Fibroblast of lung (primary cell): ENCODE measurements at regions not wholly inside any gene's neighbourhood (a gene's known extent, or its start where the extent isn't known, plus 50 kb on each side); places are given as distances from the start of the nearest gene placed in this dataset.

Experiments
- DNase-seq, 2 donors: peaks; one replicate each; pipeline versions ENCODE4 v3.0.0 to v3.0.0-alpha.2; 2010; ENCODE audit warnings: low read depth in 2 of 2
- H2AFZ ChIP-seq: 2 replicates; pipeline ENCODE4 v1.5.1; 2012; ENCODE audit warnings: low read length, control low read depth, inconsistent platforms
- H3K27ac ChIP-seq: 2 replicates; pipeline ENCODE4 v1.5.1; 2011; ENCODE audit warnings: low read length, control low read depth; ENCODE audit not compliant: insufficient read depth
- H3K27me3 ChIP-seq: 2 replicates; pipeline ENCODE4 v1.5.1; 2011; ENCODE audit warnings: mild to moderate bottlenecking, low read length; ENCODE audit not compliant: control insufficient read depth, insufficient read depth
- H3K36me3 ChIP-seq: 2 replicates; pipeline ENCODE4 v1.5.1; 2011; ENCODE audit warnings: low read length; ENCODE audit not compliant: control insufficient read depth, insufficient read depth
- H3K4me1 ChIP-seq: 2 replicates; pipeline ENCODE4 v1.5.1; 2011; ENCODE audit warnings: low read length; ENCODE audit not compliant: control insufficient read depth, insufficient read depth; ENCODE audit errors: extremely low read depth
- H3K4me2 ChIP-seq: 2 replicates; pipeline ENCODE4 v1.5.1; 2011; ENCODE audit warnings: low read length, control low read depth; ENCODE audit not compliant: insufficient read depth; ENCODE audit errors: extremely low read depth
- H3K4me3 ChIP-seq, 4 experiments: fragments of 200-600 bp in 1 of 4; sonication (generic) in 1 of 4; replicated peaks in 1 of 4; 2 replicates each; pipeline ENCODE4 v1.5.1; 2011 to 2016; ENCODE audit warnings: low read length in 4 of 4, low read depth in 3 of 4, mild to moderate bottlenecking in 3 of 4, control low read depth in 2 of 4, inconsistent platforms in 1 of 4, mixed read lengths in 1 of 4; ENCODE audit not compliant: insufficient read depth in 1 of 4; ENCODE audit errors: control extremely low read depth in 1 of 4
- H3K79me2 ChIP-seq: 2 replicates; pipeline ENCODE4 v1.5.1; 2012; ENCODE audit warnings: mild to moderate bottlenecking, low read length, inconsistent platforms; ENCODE audit not compliant: control insufficient read depth, insufficient read depth
- H3K9ac ChIP-seq: 2 replicates; pipeline ENCODE4 v1.5.1; 2011; ENCODE audit warnings: mild to moderate bottlenecking, low read length, control low read depth; ENCODE audit not compliant: insufficient read depth
- H3K9me3 ChIP-seq: 2 replicates; pipeline ENCODE4 v1.5.1; 2012; ENCODE audit warnings: low read depth, low read length; ENCODE audit not compliant: control insufficient read depth, insufficient read depth
- H4K20me1 ChIP-seq: 2 replicates; pipeline ENCODE4 v1.5.1; 2011; ENCODE audit warnings: low read length; ENCODE audit not compliant: control insufficient read depth, insufficient read depth; ENCODE audit errors: extremely low read depth
- EZH2 ChIP-seq: IDR thresholded peaks from 2 replicates; pipeline ENCODE4 v1.5.1; 2012; ENCODE audit warnings: low read length, control low read depth, mild to moderate bottlenecking; ENCODE audit errors: missing control alignments
- TF ChIP-seq, protein P1 (sequence below), 2 donors: IDR thresholded peaks in 1 of 2; conservative IDR thresholded peaks in 1 of 2; 1 replicate in 1 of 2; 2 replicates in 1 of 2; pipeline ENCODE4 v1.5.1; 2011 to 2012; ENCODE audit warnings: low read length in 2 of 2, control low read depth in 1 of 2, inconsistent platforms in 1 of 2, low read depth in 1 of 2, mild to moderate bottlenecking in 1 of 2

GRCh38 chr3:182139627-182140357 is 428.1 kb downstream of the SOX2 start:
- H4K20me1 ChIP-seq: no peaks in the 10 kb centered on the region
- no peak overlapping the region for H2AFZ ChIP-seq
- H3K27me3 ChIP-seq: no peaks in the 10 kb centered on the region
- no peaks in the 10 kb centered on the region for H3K79me2 ChIP-seq
- no peaks in the 10 kb centered on the region for H3K36me3 ChIP-seq
- DNase-seq: no peak
- H3K9me3 ChIP-seq: no peaks in the 10 kb centered on the region
- no peak overlapping the region for H3K9ac ChIP-seq
- H3K4me3 ChIP-seq: no peak overlapping the region
- no peaks in the 10 kb centered on the region for H3K4me1 ChIP-seq
- H3K4me2 ChIP-seq: no peak overlapping the region
- no peak overlapping the region for H3K27ac ChIP-seq
- no peak for TF ChIP-seq EZH2
- TF ChIP-seq, protein P1, sequence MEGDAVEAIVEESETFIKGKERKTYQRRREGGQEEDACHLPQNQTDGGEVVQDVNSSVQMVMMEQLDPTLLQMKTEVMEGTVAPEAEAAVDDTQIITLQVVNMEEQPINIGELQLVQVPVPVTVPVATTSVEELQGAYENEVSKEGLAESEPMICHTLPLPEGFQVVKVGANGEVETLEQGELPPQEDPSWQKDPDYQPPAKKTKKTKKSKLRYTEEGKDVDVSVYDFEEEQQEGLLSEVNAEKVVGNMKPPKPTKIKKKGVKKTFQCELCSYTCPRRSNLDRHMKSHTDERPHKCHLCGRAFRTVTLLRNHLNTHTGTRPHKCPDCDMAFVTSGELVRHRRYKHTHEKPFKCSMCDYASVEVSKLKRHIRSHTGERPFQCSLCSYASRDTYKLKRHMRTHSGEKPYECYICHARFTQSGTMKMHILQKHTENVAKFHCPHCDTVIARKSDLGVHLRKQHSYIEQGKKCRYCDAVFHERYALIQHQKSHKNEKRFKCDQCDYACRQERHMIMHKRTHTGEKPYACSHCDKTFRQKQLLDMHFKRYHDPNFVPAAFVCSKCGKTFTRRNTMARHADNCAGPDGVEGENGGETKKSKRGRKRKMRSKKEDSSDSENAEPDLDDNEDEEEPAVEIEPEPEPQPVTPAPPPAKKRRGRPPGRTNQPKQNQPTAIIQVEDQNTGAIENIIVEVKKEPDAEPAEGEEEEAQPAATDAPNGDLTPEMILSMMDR (conservative IDR thresholded peaks at IDR 0.05 in 1 of 2, IDR thresholded peaks at IDR 0.05 in 1 of 2; ENCODE audit: low read depth in 1 of 2, low read length in 2 of 2): no peak

- no peak overlapping the region for H2AFZ ChIP-seq
- no peak overlapping the region for H3K9ac ChIP-seq
- H3K27me3 ChIP-seq: no peaks in the 10 kb centered on the region
- H3K4me2 ChIP-seq: no peak overlapping the region
- H3K4me1 ChIP-seq: no peaks in the 10 kb centered on the region
- TF ChIP-seq EZH2: no peak
- TF ChIP-seq, protein P1 (conservative IDR thresholded peaks at IDR 0.05 in 1 of 2, IDR thresholded peaks at IDR 0.05 in 1 of 2; ENCODE audit: low read depth in 1 of 2, low read length in 2 of 2): no peak
- H3K4me3 ChIP-seq: no peak overlapping the region
- no peak for DNase-seq
- no peaks in the 10 kb centered on the region for H4K20me1 ChIP-seq
- H3K36me3 ChIP-seq: no peaks in the 10 kb centered on the region
- H3K9me3 ChIP-seq: no peaks in the 10 kb centered on the region
- no peaks in the 10 kb centered on the region for H3K79me2 ChIP-seq
- no peak overlapping the region for H3K27ac ChIP-seq
Measured at GRCh38 chr3:182142928-182143327, 431.2 kb downstream of the SOX2 start.

DNA sequence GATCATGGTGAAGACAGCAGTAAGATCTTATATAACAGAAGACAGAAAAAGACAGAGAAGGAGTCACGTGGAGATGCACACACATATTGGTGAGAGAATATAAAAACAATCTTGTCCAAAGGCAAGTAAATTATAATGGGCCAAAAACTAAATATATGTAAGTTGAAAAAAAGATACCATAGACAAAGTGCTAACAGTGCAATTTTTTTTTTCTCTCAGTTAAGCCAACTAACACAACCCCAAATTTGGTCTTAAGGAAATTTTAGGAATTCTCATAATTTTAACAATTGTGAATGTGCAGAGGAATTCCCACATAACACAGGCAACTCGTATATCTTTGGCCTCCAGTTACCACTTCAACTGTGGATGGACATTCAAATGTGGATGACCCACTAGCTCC is 432.2 kb downstream of the SOX2 start:
- H3K4me2 ChIP-seq: no peak overlapping the region
- no peak overlapping the region for H3K27ac ChIP-seq
- TF ChIP-seq EZH2: no peak
- TF ChIP-seq, protein P1 (conservative IDR thresholded peaks at IDR 0.05 in 1 of 2, IDR thresholded peaks at IDR 0.05 in 1 of 2; ENCODE audit: low read depth in 1 of 2, low read length in 2 of 2): no peak
- H4K20me1 ChIP-seq: no peaks in the 10 kb centered on the region
- H3K4me3 ChIP-seq: no peak overlapping the region
- no peaks in the 10 kb centered on the region for H3K36me3 ChIP-seq
- no peaks in the 10 kb centered on the region for H3K27me3 ChIP-seq
- H3K9ac ChIP-seq: no peak overlapping the region
- no peaks in the 10 kb centered on the region for H3K4me1 ChIP-seq
- no peak for DNase-seq
- H3K9me3 ChIP-seq: no peaks in the 10 kb centered on the region
- no peak overlapping the region for H2AFZ ChIP-seq
- H3K79me2 ChIP-seq: no peaks in the 10 kb centered on the region
